ENCODE measurements at regions not wholly inside any gene's neighbourhood (a gene's known extent, or its start where the extent isn't known, plus 50 kb on each side); places are given as distances from the start of the nearest gene placed in this dataset.

- Histone ChIP-seq H3K4me3 (no peak overlapping the region), H3K9me3 (peaks cover 0 to 5% (median 0%) of the 10 kb centered on the region in 4 donors), H3K27me3 (no peaks in the 10 kb centered on the region), H3K4me1 (no peaks in the 10 kb centered on the region), H3K27ac (no peak overlapping the region), H3K36me3 (no peaks in the 10 kb centered on the region)
- TF ChIP-seq CTCF (IDR thresholded peaks at IDR 0.05) (no peak), EP300 (IDR thresholded peaks at IDR 0.05) (no peak), POLR2A (IDR thresholded peaks at IDR 0.05) (no peak)
- DNase-seq (ENCODE audit: low spot score in 2 of 2): no peak
- 82 to 84% methylated on average over 3 of the region's 3 CpGs for WGBS, 2 donors
These were observed 521.6 kb upstream of the IMPG1 start for GRCh38 chr6:76594109-76594508.

GRCh38 chr6:76593668-76594067, 521.2 kb upstream of the IMPG1 start:
- peaks cover 0 to 5% (median 0%) of the 10 kb centered on the region in 4 donors for H3K9me3 ChIP-seq
- no peak for TF ChIP-seq EP300 (IDR thresholded peaks at IDR 0.05)
- TF ChIP-seq POLR2A (IDR thresholded peaks at IDR 0.05): no peak
- TF ChIP-seq CTCF (IDR thresholded peaks at IDR 0.05): no peak
- 61 to 64% methylated on average over 3 of the region's 3 CpGs for WGBS, 2 donors
- H3K36me3 ChIP-seq: no peaks in the 10 kb centered on the region
- H3K4me3 ChIP-seq: no peak overlapping the region
- H3K27me3 ChIP-seq: no peaks in the 10 kb centered on the region
- DNase-seq (ENCODE audit: low spot score in 2 of 2): no peak
- H3K4me1 ChIP-seq: no peaks in the 10 kb centered on the region
- H3K27ac ChIP-seq: no peak overlapping the region

GRCh38 chr6:76592566-76592965, 520.1 kb upstream of the IMPG1 start:
- Histone ChIP-seq H3K9me3 (peaks cover 0 to 5% (median 0%) of the 10 kb centered on the region in 4 donors), H3K4me3 (no peak overlapping the region), H3K27ac (no peak overlapping the region), H3K4me1 (no peaks in the 10 kb centered on the region), H3K27me3 (no peaks in the 10 kb centered on the region), H3K36me3 (no peaks in the 10 kb centered on the region)
- TF ChIP-seq POLR2A (IDR thresholded peaks at IDR 0.05) (no peak), CTCF (IDR thresholded peaks at IDR 0.05) (no peak), EP300 (IDR thresholded peaks at IDR 0.05) (no peak)
- DNase-seq (ENCODE audit: low spot score in 2 of 2): no peak

GRCh38 chr6:76587271-76587670, 514.8 kb upstream of the IMPG1 start:
- no peak overlapping the region for H3K4me3 ChIP-seq
- no peaks in the 10 kb centered on the region for H3K4me1 ChIP-seq
- no peaks in the 10 kb centered on the region for H3K36me3 ChIP-seq
- H3K27ac ChIP-seq: no peak overlapping the region
- H3K9me3 ChIP-seq: peaks cover 0 to 5% (median 0%) of the 10 kb centered on the region in 4 donors
- TF ChIP-seq POLR2A (IDR thresholded peaks at IDR 0.05) (no peak), CTCF (IDR thresholded peaks at IDR 0.05) (no peak), EP300 (IDR thresholded peaks at IDR 0.05) (no peak)
- no peak for DNase-seq (ENCODE audit: low spot score in 2 of 2)
- 28 to 42% methylated on average over 2 of the region's 2 CpGs for WGBS, 2 donors
- no peaks in the 10 kb centered on the region for H3K27me3 ChIP-seq

- no peaks in the 10 kb centered on the region for H3K36me3 ChIP-seq
- no peaks in the 10 kb centered on the region for H3K27me3 ChIP-seq
- 74 to 87% methylated on average over 2 of the region's 2 CpGs for WGBS, 2 donors
- H3K27ac ChIP-seq: no peak overlapping the region
- no peaks in the 10 kb centered on the region for H3K4me1 ChIP-seq
- no peak overlapping the region for H3K4me3 ChIP-seq
- DNase-seq (ENCODE audit: low spot score in 2 of 2): no peak
- no peaks in the 10 kb centered on the region for H3K9me3 ChIP-seq
- TF ChIP-seq CTCF (IDR thresholded peaks at IDR 0.05): no peak
- no peak for TF ChIP-seq EP300 (IDR thresholded peaks at IDR 0.05)
- TF ChIP-seq POLR2A (IDR thresholded peaks at IDR 0.05): no peak
These were observed 511.7 kb upstream of the IMPG1 start for GRCh38 chr6:76584121-76584520.
